Breast epithelium (tissue), 3 donors: ENCODE measurements at regions not wholly inside any gene's neighbourhood (a gene's known extent, or its start where the extent isn't known, plus 50 kb on each side); places are given as distances from the start of the nearest gene placed in this dataset.

Source experiments
- POLR2A ChIP-seq: fragments of 450-650 bp; IDR thresholded peaks from one replicate; pipeline ENCODE4 v1.6.1; 2016; ENCODE audit warnings: antibody characterized with exemption, mild to moderate bottlenecking, moderate library complexity
- TF ChIP-seq, protein P1 (sequence below), 3 donors: fragments of 450-650 bp; IDR thresholded peaks; one replicate each; pipeline ENCODE4 v1.5.1; 2016 to 2017; ENCODE audit warnings: antibody characterized with exemption in 3 of 3, mild to moderate bottlenecking in 3 of 3, moderate library complexity in 3 of 3

DNA sequence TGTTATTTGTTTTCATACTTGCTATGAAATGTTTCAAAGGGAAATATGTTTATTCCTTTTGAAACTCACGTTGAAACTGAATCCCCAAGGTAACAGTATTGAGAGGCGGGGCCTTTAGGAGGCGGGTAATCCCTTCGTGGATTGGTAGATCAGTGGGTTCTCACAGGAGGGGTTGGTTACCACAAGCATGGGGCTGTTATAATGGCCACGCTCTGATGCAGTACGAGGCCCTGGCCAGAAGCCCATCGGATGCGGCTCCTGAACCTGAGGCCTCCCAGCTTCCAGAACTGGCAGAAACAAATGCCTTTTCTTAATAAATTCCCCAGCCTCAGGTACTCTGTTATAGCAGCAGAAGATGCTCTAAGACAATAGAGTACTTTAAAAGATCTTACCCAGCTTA is 135.7 kb downstream of the ASB1 start:
- TF ChIP-seq, protein P1, sequence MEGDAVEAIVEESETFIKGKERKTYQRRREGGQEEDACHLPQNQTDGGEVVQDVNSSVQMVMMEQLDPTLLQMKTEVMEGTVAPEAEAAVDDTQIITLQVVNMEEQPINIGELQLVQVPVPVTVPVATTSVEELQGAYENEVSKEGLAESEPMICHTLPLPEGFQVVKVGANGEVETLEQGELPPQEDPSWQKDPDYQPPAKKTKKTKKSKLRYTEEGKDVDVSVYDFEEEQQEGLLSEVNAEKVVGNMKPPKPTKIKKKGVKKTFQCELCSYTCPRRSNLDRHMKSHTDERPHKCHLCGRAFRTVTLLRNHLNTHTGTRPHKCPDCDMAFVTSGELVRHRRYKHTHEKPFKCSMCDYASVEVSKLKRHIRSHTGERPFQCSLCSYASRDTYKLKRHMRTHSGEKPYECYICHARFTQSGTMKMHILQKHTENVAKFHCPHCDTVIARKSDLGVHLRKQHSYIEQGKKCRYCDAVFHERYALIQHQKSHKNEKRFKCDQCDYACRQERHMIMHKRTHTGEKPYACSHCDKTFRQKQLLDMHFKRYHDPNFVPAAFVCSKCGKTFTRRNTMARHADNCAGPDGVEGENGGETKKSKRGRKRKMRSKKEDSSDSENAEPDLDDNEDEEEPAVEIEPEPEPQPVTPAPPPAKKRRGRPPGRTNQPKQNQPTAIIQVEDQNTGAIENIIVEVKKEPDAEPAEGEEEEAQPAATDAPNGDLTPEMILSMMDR (IDR thresholded peaks at IDR 0.05) = no peak
- TF ChIP-seq POLR2A = no peak
